Left ventricle myocardium inferior (tissue), 1 donor: ENCODE measurements at regions not wholly inside any gene's neighbourhood (a gene's known extent, or its start where the extent isn't known, plus 50 kb on each side); places are given as distances from the start of the nearest gene placed in this dataset.
"Not testable (repeated sequence)": the region's sequence is repeated elsewhere in the genome, so short reads cannot be mapped to it uniquely, and the experiment has no call there.

ENCODE experiments used
- DNase-seq: peaks from one replicate; pipeline ENCODE4 v3.0.0-alpha.2; 2020
- H3K27ac ChIP-seq: fragments of 200-600 bp; replicated peaks from 2 replicates; pipeline ENCODE4 v1.8.0; 2021
- H3K27me3 ChIP-seq: fragments of 200-600 bp; 2 replicates; pipeline ENCODE4 v1.8.0; 2021; ENCODE audit warnings: low read depth
- H3K36me3 ChIP-seq: fragments of 200-600 bp; 2 replicates; pipeline ENCODE4 v1.8.0; 2021
- H3K4me1 ChIP-seq: fragments of 200-600 bp; 2 replicates; pipeline ENCODE4 v1.8.0; 2021
- H3K4me3 ChIP-seq: fragments of 200-600 bp; 2 replicates; pipeline ENCODE4 v1.8.0; 2021; ENCODE audit warnings: mild to moderate bottlenecking, moderate library complexity
- H3K9me3 ChIP-seq: fragments of 200-600 bp; replicated peaks from 2 replicates; pipeline ENCODE4 v1.8.0; 2021
- CTCF ChIP-seq: fragments of 200-600 bp; IDR thresholded peaks from 2 replicates; pipeline ENCODE4 v1.8.0; 2021; ENCODE audit warnings: antibody characterized with exemption, mild to moderate bottlenecking, borderline replicate concordance
- intact Hi-C: fragments of 100-400 bp; cut with micrococcal nuclease; formaldehyde crosslinking; loops from one replicate; pipeline ENCODE4 v1.11.0; 2022
- donor health status: DM: no; HTN: yes; CAD: no; lungs with severe emphysema.

DNA sequence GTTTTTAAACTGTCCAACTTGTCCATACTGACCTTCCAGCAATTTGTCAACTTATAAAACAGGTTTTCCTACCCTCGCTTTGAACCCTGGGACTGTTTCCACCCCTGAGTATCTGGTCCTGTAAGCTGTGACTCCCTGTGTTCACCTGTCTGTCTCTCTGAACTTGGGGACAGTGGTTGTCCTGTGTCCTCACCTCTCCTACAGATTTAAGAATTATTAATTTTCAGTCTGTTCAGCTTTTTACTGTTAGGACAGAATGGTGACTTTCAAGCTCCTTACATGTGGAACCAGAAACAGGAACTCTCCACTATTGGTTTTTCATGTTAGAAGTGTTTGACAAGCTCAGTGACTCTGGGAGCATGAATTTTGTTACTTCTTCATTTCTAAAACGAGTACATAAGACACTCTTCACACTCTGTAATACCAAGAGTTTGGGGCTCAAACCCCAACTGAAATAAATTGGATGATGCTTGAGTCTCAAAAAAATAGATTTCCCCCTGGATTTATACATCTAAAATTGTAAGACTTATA lies 713.9 kb downstream of the COL12A1 start:
- DNase-seq: no peak
- H3K9me3 ChIP-seq: peaks cover 16% of the 10 kb centered on the region
- no peak for TF ChIP-seq CTCF
- H3K36me3 ChIP-seq: no peaks in the 10 kb centered on the region
- intact Hi-C loops: no loop called here
- no peak overlapping the region for H3K27ac ChIP-seq
- no peaks in the 10 kb centered on the region for H3K4me1 ChIP-seq
- no peaks in the 10 kb centered on the region for H3K27me3 ChIP-seq
- H3K4me3 ChIP-seq: no peak overlapping the region

DNA sequence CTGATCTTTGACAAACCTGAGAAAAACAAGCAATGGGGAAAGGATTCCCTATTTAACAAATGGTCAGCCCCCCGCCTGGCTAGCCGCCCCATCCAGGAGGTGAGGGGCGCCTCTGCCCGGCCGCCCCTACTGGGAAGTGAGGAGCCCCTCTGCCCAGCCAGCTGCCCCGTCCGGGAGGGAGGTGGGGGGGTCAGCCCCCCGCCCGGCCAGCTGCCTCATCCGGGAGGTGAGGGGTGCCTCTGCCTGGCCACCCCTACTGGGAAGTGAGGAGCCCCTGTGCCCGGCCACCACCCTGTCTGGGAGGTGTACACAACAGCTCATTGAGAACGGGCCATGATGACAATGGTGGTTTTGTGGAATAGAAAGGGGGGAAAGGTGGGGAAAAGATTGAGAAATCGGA lies 717.1 kb downstream of the COL12A1 start:
- H3K27ac ChIP-seq, H3K4me1 ChIP-seq, intact Hi-C loops, H3K9me3 ChIP-seq, H3K36me3 ChIP-seq, H3K27me3 ChIP-seq, DNase-seq, H3K4me3 ChIP-seq: not testable (repeated sequence)

- TF ChIP-seq CTCF: no peak
- Histone ChIP-seq H3K4me1 (no peaks in the 10 kb centered on the region), H3K27ac (no peak overlapping the region), H3K4me3 (no peak overlapping the region), H3K9me3 (peaks cover 3% of the 10 kb centered on the region), H3K36me3 (no peaks in the 10 kb centered on the region), H3K27me3 (no peaks in the 10 kb centered on the region)
- DNase-seq: no peak
- intact Hi-C loops: no loop called here
Observed at GRCh38 chr6:74482180-74482579, 723.7 kb downstream of the COL12A1 start.

- Histone ChIP-seq H3K27ac (no peak overlapping the region), H3K9me3 (peaks cover 1% of the 10 kb centered on the region), H3K4me3 (no peak overlapping the region), H3K27me3 (no peaks in the 10 kb centered on the region), H3K36me3 (no peaks in the 10 kb centered on the region), H3K4me1 (no peaks in the 10 kb centered on the region)
- intact Hi-C loops: no loop called here
- no peak for TF ChIP-seq CTCF
- DNase-seq: no peak
Observed at GRCh38 chr6:74480561-74480960, 725.3 kb downstream of the COL12A1 start.

GRCh38 chr6:74479960-74480359 lies 725.9 kb downstream of the COL12A1 start:
- intact Hi-C loops: no loop called here
- H3K9me3 ChIP-seq: peaks cover 7% of the 10 kb centered on the region
- H3K4me3 ChIP-seq: no peak overlapping the region
- no peaks in the 10 kb centered on the region for H3K4me1 ChIP-seq
- H3K36me3 ChIP-seq: no peaks in the 10 kb centered on the region
- no peaks in the 10 kb centered on the region for H3K27me3 ChIP-seq
- no peak overlapping the region for H3K27ac ChIP-seq
- no peak for TF ChIP-seq CTCF
- no peak for DNase-seq

- DNase-seq: no peak
- intact Hi-C loops: no loop called here
- no peak for TF ChIP-seq CTCF
- no peaks in the 10 kb centered on the region for H3K27me3 ChIP-seq
- no peak overlapping the region for H3K27ac ChIP-seq
- H3K4me3 ChIP-seq: no peak overlapping the region
- H3K9me3 ChIP-seq: peaks cover 13% of the 10 kb centered on the region
- H3K36me3 ChIP-seq: no peaks in the 10 kb centered on the region
- no peaks in the 10 kb centered on the region for H3K4me1 ChIP-seq
Observed at GRCh38 chr6:74479420-74479819, 726.4 kb downstream of the COL12A1 start.

DNA sequence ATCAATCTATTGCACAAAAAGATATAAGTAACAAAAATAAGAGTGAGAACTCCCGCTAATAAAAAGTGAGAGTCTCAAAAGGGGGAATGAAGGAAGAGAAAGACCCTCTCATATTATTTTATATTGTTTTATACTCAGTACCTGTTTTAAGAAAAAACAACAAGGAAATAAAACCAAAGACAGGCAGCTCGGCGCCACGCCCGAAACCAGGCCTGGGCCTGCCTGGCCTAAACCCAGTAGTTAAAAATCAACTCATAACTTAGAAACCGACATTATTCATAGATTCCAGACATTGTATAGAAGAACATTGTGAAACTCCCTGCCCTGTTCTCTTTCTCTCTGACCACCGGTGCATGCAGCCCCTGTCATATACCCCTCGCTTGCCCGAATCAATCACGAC lies 731.8 kb downstream of the COL12A1 start:
- H3K4me3 ChIP-seq, H3K27me3 ChIP-seq, intact Hi-C loops, DNase-seq, H3K36me3 ChIP-seq, H3K4me1 ChIP-seq, H3K27ac ChIP-seq: not testable (repeated sequence)
- H3K9me3 ChIP-seq: peaks cover 18% of the 10 kb centered on the region

- H3K36me3 ChIP-seq, H3K4me1 ChIP-seq, H3K27me3 ChIP-seq, H3K27ac ChIP-seq, DNase-seq, H3K9me3 ChIP-seq, intact Hi-C loops, H3K4me3 ChIP-seq: not testable (repeated sequence)
Observed at GRCh38 chr6:74468552-74468951, 737.3 kb downstream of the COL12A1 start.
